ENCODE measurements at regions not wholly inside any gene's neighbourhood (a gene's known extent, or its start where the extent isn't known, plus 50 kb on each side); places are given as distances from the start of the nearest gene placed in this dataset.

DNA sequence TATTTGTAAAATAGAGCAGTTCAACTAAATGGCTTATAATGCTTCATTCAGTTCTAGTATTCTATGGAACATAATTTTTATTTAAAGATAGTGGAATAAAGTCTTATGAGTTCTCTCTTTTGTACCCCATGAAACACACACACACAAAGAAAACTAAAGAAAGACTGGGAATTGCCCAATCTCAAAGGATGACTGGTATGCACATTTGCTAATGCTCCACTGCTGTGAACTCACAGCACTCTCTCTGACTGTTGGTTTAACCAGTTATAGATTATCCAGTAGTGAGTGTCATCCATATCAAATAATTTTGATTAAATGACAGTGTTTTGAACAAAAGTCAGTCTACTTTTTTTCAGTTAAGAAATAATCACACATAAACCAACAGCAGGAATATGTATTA, 1082.4 kb upstream of the B3GALT2 start:
- no peak for FAIRE-seq
- intact Hi-C loops (cut with micrococcal nuclease): no loop called here

More for the DNA sequence above, 1082.4 kb upstream of the B3GALT2 start:
- H3K4me2 ChIP-seq (ENCODE audit: insufficient read depth, low read length): no peak overlapping the region
- DNase-seq (ENCODE audit: extremely low read depth in 1 of 4, low spot score in 3 of 4) (no peak), ATAC-seq (no peak)
- no peak overlapping the region for H2AFZ ChIP-seq (ENCODE audit: low read depth, low read length)
- TF ChIP-seq CSDE1 (IDR thresholded peaks at IDR 0.05): no peak
- no peak for TF ChIP-seq ELF1 (tag; IDR thresholded peaks at IDR 0.05)
- TF ChIP-seq ASH1L (IDR thresholded peaks at IDR 0.05; ENCODE audit: borderline replicate concordance, low read depth, partially characterized antibody): no peak
- no peak for TF ChIP-seq LCOR (CRISPR knock-in tag; IDR thresholded peaks at IDR 0.05)
- no peak for TF ChIP-seq FOXJ3 (CRISPR knock-in tag; IDR thresholded peaks at IDR 0.05)
- TF ChIP-seq, protein P1, sequence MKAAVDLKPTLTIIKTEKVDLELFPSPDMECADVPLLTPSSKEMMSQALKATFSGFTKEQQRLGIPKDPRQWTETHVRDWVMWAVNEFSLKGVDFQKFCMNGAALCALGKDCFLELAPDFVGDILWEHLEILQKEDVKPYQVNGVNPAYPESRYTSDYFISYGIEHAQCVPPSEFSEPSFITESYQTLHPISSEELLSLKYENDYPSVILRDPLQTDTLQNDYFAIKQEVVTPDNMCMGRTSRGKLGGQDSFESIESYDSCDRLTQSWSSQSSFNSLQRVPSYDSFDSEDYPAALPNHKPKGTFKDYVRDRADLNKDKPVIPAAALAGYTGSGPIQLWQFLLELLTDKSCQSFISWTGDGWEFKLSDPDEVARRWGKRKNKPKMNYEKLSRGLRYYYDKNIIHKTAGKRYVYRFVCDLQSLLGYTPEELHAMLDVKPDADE (conservative IDR thresholded peaks at IDR 0.05; ENCODE audit: control insufficient read depth, low read depth, low read length): no peak
- no peak for TF ChIP-seq DACH1 (IDR thresholded peaks at IDR 0.05; ENCODE audit: partially characterized antibody)
- TF ChIP-seq, protein P2, sequence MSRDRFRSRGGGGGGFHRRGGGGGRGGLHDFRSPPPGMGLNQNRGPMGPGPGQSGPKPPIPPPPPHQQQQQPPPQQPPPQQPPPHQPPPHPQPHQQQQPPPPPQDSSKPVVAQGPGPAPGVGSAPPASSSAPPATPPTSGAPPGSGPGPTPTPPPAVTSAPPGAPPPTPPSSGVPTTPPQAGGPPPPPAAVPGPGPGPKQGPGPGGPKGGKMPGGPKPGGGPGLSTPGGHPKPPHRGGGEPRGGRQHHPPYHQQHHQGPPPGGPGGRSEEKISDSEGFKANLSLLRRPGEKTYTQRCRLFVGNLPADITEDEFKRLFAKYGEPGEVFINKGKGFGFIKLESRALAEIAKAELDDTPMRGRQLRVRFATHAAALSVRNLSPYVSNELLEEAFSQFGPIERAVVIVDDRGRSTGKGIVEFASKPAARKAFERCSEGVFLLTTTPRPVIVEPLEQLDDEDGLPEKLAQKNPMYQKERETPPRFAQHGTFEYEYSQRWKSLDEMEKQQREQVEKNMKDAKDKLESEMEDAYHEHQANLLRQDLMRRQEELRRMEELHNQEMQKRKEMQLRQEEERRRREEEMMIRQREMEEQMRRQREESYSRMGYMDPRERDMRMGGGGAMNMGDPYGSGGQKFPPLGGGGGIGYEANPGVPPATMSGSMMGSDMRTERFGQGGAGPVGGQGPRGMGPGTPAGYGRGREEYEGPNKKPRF (IDR thresholded peaks at IDR 0.05; ENCODE audit: low read depth, low read length): no peak
- no peak for TF ChIP-seq DNMT1 (IDR thresholded peaks at IDR 0.05)
- TF ChIP-seq SMARCB1 (IDR thresholded peaks at IDR 0.05; ENCODE audit: insufficient read length, low read depth): no peak
- TF ChIP-seq ZNF232 (CRISPR knock-in tag; IDR thresholded peaks at IDR 0.05): no peak
- TF ChIP-seq, protein P3, sequence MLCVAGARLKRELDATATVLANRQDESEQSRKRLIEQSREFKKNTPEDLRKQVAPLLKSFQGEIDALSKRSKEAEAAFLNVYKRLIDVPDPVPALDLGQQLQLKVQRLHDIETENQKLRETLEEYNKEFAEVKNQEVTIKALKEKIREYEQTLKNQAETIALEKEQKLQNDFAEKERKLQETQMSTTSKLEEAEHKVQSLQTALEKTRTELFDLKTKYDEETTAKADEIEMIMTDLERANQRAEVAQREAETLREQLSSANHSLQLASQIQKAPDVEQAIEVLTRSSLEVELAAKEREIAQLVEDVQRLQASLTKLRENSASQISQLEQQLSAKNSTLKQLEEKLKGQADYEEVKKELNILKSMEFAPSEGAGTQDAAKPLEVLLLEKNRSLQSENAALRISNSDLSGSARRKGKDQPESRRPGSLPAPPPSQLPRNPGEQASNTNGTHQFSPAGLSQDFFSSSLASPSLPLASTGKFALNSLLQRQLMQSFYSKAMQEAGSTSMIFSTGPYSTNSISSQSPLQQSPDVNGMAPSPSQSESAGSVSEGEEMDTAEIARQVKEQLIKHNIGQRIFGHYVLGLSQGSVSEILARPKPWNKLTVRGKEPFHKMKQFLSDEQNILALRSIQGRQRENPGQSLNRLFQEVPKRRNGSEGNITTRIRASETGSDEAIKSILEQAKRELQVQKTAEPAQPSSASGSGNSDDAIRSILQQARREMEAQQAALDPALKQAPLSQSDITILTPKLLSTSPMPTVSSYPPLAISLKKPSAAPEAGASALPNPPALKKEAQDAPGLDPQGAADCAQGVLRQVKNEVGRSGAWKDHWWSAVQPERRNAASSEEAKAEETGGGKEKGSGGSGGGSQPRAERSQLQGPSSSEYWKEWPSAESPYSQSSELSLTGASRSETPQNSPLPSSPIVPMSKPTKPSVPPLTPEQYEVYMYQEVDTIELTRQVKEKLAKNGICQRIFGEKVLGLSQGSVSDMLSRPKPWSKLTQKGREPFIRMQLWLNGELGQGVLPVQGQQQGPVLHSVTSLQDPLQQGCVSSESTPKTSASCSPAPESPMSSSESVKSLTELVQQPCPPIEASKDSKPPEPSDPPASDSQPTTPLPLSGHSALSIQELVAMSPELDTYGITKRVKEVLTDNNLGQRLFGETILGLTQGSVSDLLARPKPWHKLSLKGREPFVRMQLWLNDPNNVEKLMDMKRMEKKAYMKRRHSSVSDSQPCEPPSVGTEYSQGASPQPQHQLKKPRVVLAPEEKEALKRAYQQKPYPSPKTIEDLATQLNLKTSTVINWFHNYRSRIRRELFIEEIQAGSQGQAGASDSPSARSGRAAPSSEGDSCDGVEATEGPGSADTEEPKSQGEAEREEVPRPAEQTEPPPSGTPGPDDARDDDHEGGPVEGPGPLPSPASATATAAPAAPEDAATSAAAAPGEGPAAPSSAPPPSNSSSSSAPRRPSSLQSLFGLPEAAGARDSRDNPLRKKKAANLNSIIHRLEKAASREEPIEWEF (CRISPR knock-in tag; IDR thresholded peaks at IDR 0.05): no peak
- TF ChIP-seq C11orf30 (IDR thresholded peaks at IDR 0.05; ENCODE audit: low read depth): no peak
- no peaks in the 10 kb centered on the region for H3K9me3 ChIP-seq (replicated peaks; ENCODE audit: control insufficient read depth, insufficient read depth, low read depth, low read length)
- no peaks in the 10 kb centered on the region for H3K36me3 ChIP-seq (ENCODE audit: control insufficient read depth, insufficient read depth, low read length)
- no peak overlapping the region for H3K27ac ChIP-seq (ENCODE audit: extremely low read depth, low read depth, low read length)
- H4K20me1 ChIP-seq (replicated peaks; ENCODE audit: control insufficient read depth, insufficient read depth, low read length): no peaks in the 10 kb centered on the region
- in situ Hi-C loops (cut with MboI): no loop called here
- ChIA-PET POLR2A (no interaction called here), CTCF (ENCODE audit: low intra/inter-chr PET ratio) (no interaction called here)
- H3K9me1 ChIP-seq (ENCODE audit: control insufficient read depth, insufficient read depth, low read length): no peaks in the 10 kb centered on the region
- no peak overlapping the region for H3K4me3 ChIP-seq
- H3K9ac ChIP-seq (ENCODE audit: insufficient read depth in 1 of 2, low read depth in 2 of 2, low read length in 2 of 2): no peak overlapping the region
- no TSS peak for BruUV-seq (replicated peaks)
- H3K79me2 ChIP-seq (ENCODE audit: control insufficient read depth, insufficient read depth, low read length): no peaks in the 10 kb centered on the region
- no peaks in the 10 kb centered on the region for H3K27me3 ChIP-seq (ENCODE audit: control insufficient read depth in 2 of 2, insufficient read depth in 2 of 2, low read length in 2 of 2)
- no peaks in the 10 kb centered on the region for H3K4me1 ChIP-seq (replicated peaks in 1 of 2; ENCODE audit: control insufficient read depth in 2 of 2, insufficient read depth in 2 of 2, low read length in 2 of 2)

Measured in K562 (cell line).